HEK293 (cell line): ENCODE measurements at regions not wholly inside any gene's neighbourhood (a gene's known extent, or its start where the extent isn't known, plus 50 kb on each side); places are given as distances from the start of the nearest gene placed in this dataset.

Experiments
- GLI4 ChIP-seq: fragments of 450-650 bp; formaldehyde crosslinking; IDR thresholded peaks from 2 replicates; pipeline ENCODE4 v1.5.1; 2016; ENCODE audit warnings: missing biosample characterization, missing genetic modification characterization
- PRDM10 ChIP-seq: fragments of 450-650 bp; formaldehyde crosslinking; IDR thresholded peaks from 2 replicates; pipeline ENCODE4 v1.5.1; 2016; ENCODE audit warnings: missing biosample characterization, missing genetic modification characterization
- TSHZ1 ChIP-seq: fragments of 450-650 bp; formaldehyde crosslinking; IDR thresholded peaks from 2 replicates; pipeline ENCODE4 v1.5.1; 2016; ENCODE audit warnings: missing biosample characterization, missing genetic modification characterization, borderline replicate concordance
- ZNF148 ChIP-seq: fragments of 450-650 bp; formaldehyde crosslinking; IDR thresholded peaks from 2 replicates; pipeline ENCODE4 v1.5.0; 2017; ENCODE audit warnings: missing biosample characterization, missing genetic modification characterization, borderline replicate concordance
- ZNF157 ChIP-seq: fragments of 450-650 bp; formaldehyde crosslinking; IDR thresholded peaks from 2 replicates; pipeline ENCODE4 v1.5.1; 2016; ENCODE audit warnings: missing biosample characterization, missing genetic modification characterization
- ZNF175 ChIP-seq: fragments of 450-650 bp; formaldehyde crosslinking; IDR thresholded peaks from 2 replicates; pipeline ENCODE4 v1.5.1; 2016; ENCODE audit warnings: missing biosample characterization, missing genetic modification characterization
- ZNF211 ChIP-seq: fragments of 450-650 bp; formaldehyde crosslinking; IDR thresholded peaks from 2 replicates; pipeline ENCODE4 v1.5.1; 2016; ENCODE audit warnings: low read depth, missing biosample characterization, missing genetic modification characterization
- ZNF239 ChIP-seq: fragments of 450-650 bp; formaldehyde crosslinking; IDR thresholded peaks from 2 replicates; pipeline ENCODE4 v1.5.1; 2016; ENCODE audit warnings: missing biosample characterization, missing genetic modification characterization
- ZNF350 ChIP-seq: fragments of 450-650 bp; formaldehyde crosslinking; IDR thresholded peaks from 2 replicates; pipeline ENCODE4 v1.5.0; 2017; ENCODE audit warnings: missing biosample characterization, mild to moderate bottlenecking, missing genetic modification characterization
- ZNF48 ChIP-seq: fragments of 450-650 bp; formaldehyde crosslinking; IDR thresholded peaks from 2 replicates; pipeline ENCODE4 v1.5.1; 2016; ENCODE audit warnings: missing biosample characterization, missing genetic modification characterization
- ZNF518A ChIP-seq: fragments of 450-650 bp; formaldehyde crosslinking; conservative IDR thresholded peaks from 2 replicates; pipeline ENCODE4 v1.5.1; 2016; ENCODE audit warnings: low read depth, missing biosample characterization, missing genetic modification characterization
- ZNF623 ChIP-seq: fragments of 450-650 bp; formaldehyde crosslinking; IDR thresholded peaks from 2 replicates; pipeline ENCODE4 v1.5.1; 2016; ENCODE audit warnings: missing biosample characterization, missing genetic modification characterization
- ZNF664 ChIP-seq: fragments of 450-650 bp; formaldehyde crosslinking; IDR thresholded peaks from 2 replicates; pipeline ENCODE4 v1.5.1; 2016; ENCODE audit warnings: missing biosample characterization, missing genetic modification characterization
- ZNF670 ChIP-seq: fragments of 450-650 bp; formaldehyde crosslinking; IDR thresholded peaks from 2 replicates; pipeline ENCODE4 v1.5.1; 2016; ENCODE audit warnings: missing biosample characterization, missing genetic modification characterization, low read depth
- ZNF692 ChIP-seq: fragments of 450-650 bp; formaldehyde crosslinking; IDR thresholded peaks from 2 replicates; pipeline ENCODE4 v1.5.1; 2016; ENCODE audit warnings: missing biosample characterization, missing genetic modification characterization
- ZNF785 ChIP-seq: fragments of 450-650 bp; formaldehyde crosslinking; IDR thresholded peaks from 2 replicates; pipeline ENCODE4 v1.5.1; 2016; ENCODE audit warnings: missing biosample characterization, missing genetic modification characterization
- ZNF830 ChIP-seq: fragments of 450-650 bp; IDR thresholded peaks from 2 replicates; pipeline ENCODE4 v1.5.0; 2018; ENCODE audit warnings: missing biosample characterization, missing genetic modification characterization, low read depth, mild to moderate bottlenecking, moderate library complexity

DNA sequence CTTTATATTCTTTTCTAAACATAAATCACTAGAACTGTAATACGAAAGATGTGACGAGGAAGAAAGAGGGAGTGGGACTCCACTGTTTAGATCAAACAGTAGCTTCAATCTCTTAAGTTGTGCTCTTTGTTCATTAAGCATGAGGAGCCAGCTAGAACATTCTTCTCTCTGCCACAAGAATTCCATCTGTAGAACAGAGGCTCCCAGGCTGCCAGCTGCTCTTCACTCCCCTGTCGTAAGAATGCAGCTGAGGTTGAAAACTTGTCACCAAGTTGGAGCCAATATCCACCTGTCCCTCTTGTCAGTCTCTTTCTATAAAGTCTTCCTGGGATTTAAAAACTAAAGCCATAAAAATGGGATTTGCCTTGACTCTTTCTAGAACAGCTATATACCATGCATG lies 65.0 kb upstream of the SEC24B start (continued):
- TF ChIP-seq ZNF518A (no peak), ZNF175 (tag by site-specific recombination) (no peak), ZNF48 (tag by site-specific recombination) (no peak), ZNF211 (tag by site-specific recombination) (no peak), ZNF785 (tag by site-specific recombination) (no peak), ZNF664 (no peak), ZNF670 (no peak), ZNF148 (tag by site-specific recombination) (no peak), ZNF692 (tag by site-specific recombination) (no peak), TSHZ1 (no peak), ZNF623 (tag by site-specific recombination) (no peak), ZNF239 (no peak), ZNF157 (tag by site-specific recombination) (no peak), GLI4 (tag by site-specific recombination) (no peak), ZNF830 (tag by site-specific recombination) (no peak), PRDM10 (no peak), ZNF350 (tag by site-specific recombination) (no peak)
